HCT116 (cell line): ENCODE measurements at regions not wholly inside any gene's neighbourhood (a gene's known extent, or its start where the extent isn't known, plus 50 kb on each side); places are given as distances from the start of the nearest gene placed in this dataset.

Experiments used
- ATAC-seq: fragments of 200-7000 bp; cut with Tn5 transposase; 2 replicates; pipeline ENCODE4 v1.9.1; 2020; ENCODE audit warnings: mild to moderate bottlenecking, moderate library complexity
- BruUV-seq: library from RNA; stranded (reverse); fragments of 400-500 nt; replicated peaks from 2 replicates; lab custom pipeline; 2021; lab: Mats Ljungman, UMichigan
- CTCF ChIA-PET: fragments of 300-600 bp; sonication (Branson Sonifier 250); formaldehyde crosslinking; loops from one replicate; lab custom pipeline; 2021; ENCODE audit warnings: antibody characterized with exemption; lab: Charles Lee
- POLR2A ChIA-PET: fragments of 300-600, 350-600 bp; sonication (Branson Sonifier 250); formaldehyde crosslinking; loops from one replicate; lab custom pipeline; 2021; ENCODE audit warnings: antibody characterized with exemption; lab: Charles Lee
- RAD21 ChIA-PET, 2 experiments: fragments of 300-600 bp; sonication (Branson Sonifier 250); formaldehyde crosslinking; loops; one replicate each; lab custom pipeline; 2023; ENCODE audit warnings: low total read pairs in 2 of 2; ENCODE audit not compliant: uncharacterized antibody in 2 of 2, unreplicated experiment in 2 of 2, low non-redundant PET in 1 of 2; lab: Charles Lee
- DNase-seq: peaks from one replicate; pipeline ENCODE4 v3.0.0-alpha.2; 2010; ENCODE audit warnings: low read depth, low spot score
- H2AFZ ChIP-seq: fragments of 200-600 bp; shearing (Covaris generic), sonication (generic); 2 replicates; pipeline ENCODE4 v1.6.1; 2017; ENCODE audit warnings: low read depth, mixed run types, mixed read lengths, antibody characterized with exemption, low read length; ENCODE audit not compliant: poor library complexity, severe bottlenecking
- H3K27ac ChIP-seq: 2 replicates; pipeline ENCODE4 v1.5.1; 2012; ENCODE audit warnings: low read depth, low read length
- H3K27me3 ChIP-seq: fragments of 200-600 bp; sonication (generic); 2 replicates; pipeline ENCODE4 v1.6.1; 2016; ENCODE audit warnings: mixed run types, low read length, mixed read lengths; ENCODE audit not compliant: insufficient read depth
- H3K36me3 ChIP-seq, 2 experiments: fragments of 200-500 bp in 1 of 2; fragments of 200-600 bp in 1 of 2; sonication (Bioruptor generic) in 1 of 2; sonication (generic) in 1 of 2; 2 replicates each; pipeline versions ENCODE4 v1.5.1 to v1.6.1; 2014 to 2016; ENCODE audit warnings: low read length in 2 of 2, inconsistent platforms in 1 of 2, mixed read lengths in 1 of 2, mixed run types in 1 of 2; ENCODE audit not compliant: insufficient read depth in 2 of 2, control insufficient read depth in 1 of 2
- H3K4me1 ChIP-seq, 2 experiments: fragments of 200-600 bp in 1 of 2; sonication (generic) in 1 of 2; 2 replicates each; pipeline versions ENCODE4 v1.5.1 to v1.6.1; 2012 to 2017; ENCODE audit warnings: low read length in 2 of 2, inconsistent platforms in 1 of 2, mild to moderate bottlenecking in 1 of 2, mixed read lengths in 1 of 2, mixed run types in 1 of 2, moderate library complexity in 1 of 2; ENCODE audit not compliant: insufficient read depth in 2 of 2, control insufficient read depth in 1 of 2
- H3K4me2 ChIP-seq: fragments of 200-600 bp; sonication (generic); 2 replicates; pipeline ENCODE4 v1.6.1; 2017; ENCODE audit warnings: mixed run types, low read length, mixed read lengths
- H3K4me3 ChIP-seq, 2 experiments: fragments of 200-600 bp in 1 of 2; sonication (generic) in 1 of 2; replicated peaks in 1 of 2; 2 replicates each; pipeline ENCODE4 v1.5.1; 2011 to 2016; ENCODE audit warnings: low read length in 2 of 2, control low read depth in 1 of 2, low read depth in 1 of 2, mild to moderate bottlenecking in 1 of 2, mixed read lengths in 1 of 2, mixed run types in 1 of 2
- H3K79me2 ChIP-seq: fragments of 200-600 bp; sonication (generic); 2 replicates; pipeline ENCODE4 v1.6.1; 2017; ENCODE audit warnings: mild to moderate bottlenecking, mixed run types, low read length, moderate library complexity, mixed read lengths; ENCODE audit not compliant: insufficient read depth
- H3K9ac ChIP-seq: fragments of 200-600 bp; sonication (generic); 2 replicates; pipeline ENCODE4 v1.6.1; 2016; ENCODE audit warnings: low read length, mixed read lengths
- H3K9me2 ChIP-seq: fragments of 200-600 bp; sonication (generic), shearing (Covaris generic); 2 replicates; pipeline ENCODE4 v1.6.1; 2017; ENCODE audit warnings: mixed run types, mild to moderate bottlenecking, moderate library complexity; ENCODE audit not compliant: insufficient read depth
- H3K9me3 ChIP-seq, 2 experiments: fragments of 200-500 bp in 1 of 2; fragments of 200-600 bp in 1 of 2; sonication (Bioruptor generic) in 1 of 2; sonication (generic) in 1 of 2; 2 replicates each; pipeline ENCODE4 v1.6.1; 2014 to 2017; ENCODE audit warnings: low read length in 2 of 2, mixed read lengths in 2 of 2, inconsistent platforms in 1 of 2, low read depth in 1 of 2, mild to moderate bottlenecking in 1 of 2, mixed run types in 1 of 2, moderate library complexity in 1 of 2; ENCODE audit not compliant: control insufficient read depth in 1 of 2, insufficient read depth in 1 of 2
- H4K20me1 ChIP-seq: fragments of 200-600 bp; sonication (generic), shearing (Covaris generic); 2 replicates; pipeline ENCODE4 v1.6.1; 2017; ENCODE audit warnings: mixed run types, mild to moderate bottlenecking, moderate library complexity; ENCODE audit not compliant: insufficient read depth
- CTCF ChIP-seq, 3 experiments: fragments of 200-600 bp in 1 of 3; sonication (generic) in 1 of 3; IDR thresholded peaks in 2 of 3; conservative IDR thresholded peaks in 1 of 3; 2 replicates each; pipeline ENCODE4 v1.5.1; 2012 to 2017; ENCODE audit warnings: low read depth in 2 of 3, low read length in 2 of 3, antibody characterized with exemption in 1 of 3, borderline replicate concordance in 1 of 3, control low read depth in 1 of 3, mild to moderate bottlenecking in 1 of 3, mixed read lengths in 1 of 3, mixed run types in 1 of 3, moderate library complexity in 1 of 3; ENCODE audit not compliant: insufficient read depth in 1 of 3
- MAX ChIP-seq: IDR thresholded peaks from 2 replicates; pipeline ENCODE4 v1.6.1; 2012
- RAD21 ChIP-seq: IDR thresholded peaks from 2 replicates; pipeline ENCODE4 v1.6.1; 2012; ENCODE audit warnings: low read depth, mild to moderate bottlenecking
- SIN3A ChIP-seq: IDR thresholded peaks from 2 replicates; pipeline ENCODE4 v1.6.1; 2012; ENCODE audit warnings: low read depth
- intact Hi-C: fragments of 100-400 bp; cut with micrococcal nuclease; formaldehyde crosslinking; loops from 2 replicates; pipeline ENCODE4 v1.10.0; 2022

- H3K4me1 ChIP-seq = peaks cover 12 to 20% of the 10 kb centered on the region in 2 experiments; a peak in 3 of 4 replicates
- no peaks in the 10 kb centered on the region for H3K9me2 ChIP-seq
- ChIA-PET RAD21 (interaction anchor here in 1 of 2 experiments (1.0 kb wide), 1 partner anchor 65 kb away, joined by 3 read pairs; no protein-coding TSS in a partner anchor), POLR2A (no interaction called here), CTCF (interaction anchor here (0.7 to 1.8 kb wide), 8 partner anchors 9 to 223 kb away, joined by 3 to 7 read pairs (median 4); no protein-coding TSS in a partner anchor)
- H2AFZ ChIP-seq = peak overlapping the region; percentile 6
- intact Hi-C loops = no loop called here
- ATAC-seq (peak; percentile 91), DNase-seq (peak; percentile 37)
- no peak overlapping the region for H3K4me3 ChIP-seq
- no peaks in the 10 kb centered on the region for H3K27me3 ChIP-seq
- no peak overlapping the region for H3K4me2 ChIP-seq
- BruUV-seq = no TSS peak
- no peaks in the 10 kb centered on the region for H4K20me1 ChIP-seq
- no peak for TF ChIP-seq MAX
- TF ChIP-seq CTCF (IDR thresholded peaks at IDR 0.05 in 2 of 3, conservative IDR thresholded peaks at IDR 0.05 in 1 of 3; ENCODE audit: borderline replicate concordance in 1 of 3, insufficient read depth in 1 of 3, low read depth in 2 of 3, low read length in 2 of 3) = peak; percentile 59 to 81 (median 76); a peak in 5 of 6 replicates
- peak; percentile 74 for TF ChIP-seq RAD21
- H3K36me3 ChIP-seq = no peaks in the 10 kb centered on the region
- no peaks in the 10 kb centered on the region for H3K79me2 ChIP-seq
- no peak overlapping the region for H3K27ac ChIP-seq
- no peak overlapping the region for H3K9ac ChIP-seq
- no peaks in the 10 kb centered on the region for H3K9me3 ChIP-seq
Measured at GRCh38 chr3:107206141-107206540, 171.1 kb upstream of the CCDC54 start.

- no peak overlapping the region for H3K4me3 ChIP-seq
- ChIA-PET RAD21 (no interaction called here), POLR2A (no interaction called here), CTCF (interaction anchor here (1.3 to 1.8 kb wide), 2 partner anchors 9 to 30 kb away, joined by 3 to 7 read pairs; no protein-coding TSS in a partner anchor)
- H3K4me1 ChIP-seq = peaks cover 12 to 20% of the 10 kb centered on the region in 2 experiments; a peak in 3 of 4 replicates
- intact Hi-C loops = no loop called here
- H3K9me2 ChIP-seq = no peaks in the 10 kb centered on the region
- H3K4me2 ChIP-seq = no peak overlapping the region
- no peaks in the 10 kb centered on the region for H3K27me3 ChIP-seq
- no peaks in the 10 kb centered on the region for H3K36me3 ChIP-seq
- ATAC-seq (no peak), DNase-seq (no peak)
- H3K9me3 ChIP-seq = no peaks in the 10 kb centered on the region
- no peaks in the 10 kb centered on the region for H4K20me1 ChIP-seq
- no peak overlapping the region for H3K27ac ChIP-seq
- H3K9ac ChIP-seq = no peak overlapping the region
- no peak for TF ChIP-seq SIN3A
- no peak for TF ChIP-seq MAX
- TF ChIP-seq CTCF (IDR thresholded peaks at IDR 0.05 in 2 of 3, conservative IDR thresholded peaks at IDR 0.05 in 1 of 3; ENCODE audit: borderline replicate concordance in 1 of 3, insufficient read depth in 1 of 3, low read depth in 2 of 3, low read length in 2 of 3) = no peak
- no peaks in the 10 kb centered on the region for H3K79me2 ChIP-seq
- no TSS peak for BruUV-seq
- H2AFZ ChIP-seq = no peak overlapping the region
Measured at GRCh38 chr3:107206945-107207344, 170.3 kb upstream of the CCDC54 start.
